H9 (cell line): ENCODE measurements at regions not wholly inside any gene's neighbourhood (a gene's known extent, or its start where the extent isn't known, plus 50 kb on each side); places are given as distances from the start of the nearest gene placed in this dataset.
A peak's percentile ranks its signal among the peaks of the same experiment; 100 is the strongest.

Experiments
- DNase-seq: peaks from one replicate; pipeline ENCODE4 v3.0.0-alpha.2; 2017
- H2AFZ ChIP-seq: one replicate; pipeline ENCODE4 v1.6.1; 2013; ENCODE audit warnings: mild to moderate bottlenecking, low read length, control low read depth, moderate library complexity
- H2AK5ac ChIP-seq: 2 replicates; pipeline ENCODE4 v1.6.1; 2013; ENCODE audit warnings: low read length, control low read depth, mixed read lengths; ENCODE audit not compliant: insufficient read length
- H2BK120ac ChIP-seq: one replicate; pipeline ENCODE4 v1.6.1; 2013; ENCODE audit warnings: low read depth, mild to moderate bottlenecking, low read length, control low read depth, inconsistent platforms; ENCODE audit not compliant: poor library complexity, severe bottlenecking
- H2BK12ac ChIP-seq: 2 replicates; pipeline ENCODE4 v1.6.1; 2013; ENCODE audit warnings: low read length, control low read depth, mixed read lengths, low read depth; ENCODE audit not compliant: insufficient read length
- H2BK15ac ChIP-seq: 2 replicates; pipeline ENCODE4 v1.6.1; 2013; ENCODE audit warnings: low read depth, low read length, control low read depth
- H2BK20ac ChIP-seq: one replicate; pipeline ENCODE4 v1.6.1; 2013; ENCODE audit warnings: low read depth, mild to moderate bottlenecking, low read length, control low read depth, inconsistent platforms; ENCODE audit not compliant: poor library complexity, severe bottlenecking
- H2BK5ac ChIP-seq: 2 replicates; pipeline ENCODE4 v1.6.1; 2013; ENCODE audit warnings: low read length, control low read depth, mixed read lengths; ENCODE audit not compliant: insufficient read length
- H3K14ac ChIP-seq: 2 replicates; pipeline ENCODE4 v1.6.1; 2013; ENCODE audit warnings: low read length, control low read depth; ENCODE audit not compliant: insufficient read depth
- H3K18ac ChIP-seq: 2 replicates; pipeline ENCODE4 v1.6.1; 2013; ENCODE audit warnings: low read depth, mild to moderate bottlenecking, mixed read lengths, low read length, control low read depth; ENCODE audit not compliant: insufficient read length
- H3K23ac ChIP-seq: 2 replicates; pipeline ENCODE4 v1.6.1; 2013; ENCODE audit warnings: low read length, control low read depth, mixed read lengths, low read depth; ENCODE audit not compliant: insufficient read length
- H3K23me2 ChIP-seq: 2 replicates; pipeline ENCODE4 v1.6.1; 2013; ENCODE audit warnings: low read depth, mild to moderate bottlenecking, mixed read lengths, low read length, control low read depth; ENCODE audit not compliant: insufficient read length, poor library complexity, severe bottlenecking
- H3K27ac ChIP-seq: 2 replicates; pipeline ENCODE4 v1.5.1; 2013; ENCODE audit warnings: low read length, control low read depth, mixed read lengths, low read depth; ENCODE audit not compliant: insufficient read length
- H3K27me3 ChIP-seq: 2 replicates; pipeline ENCODE4 v1.6.1; 2013; ENCODE audit warnings: low read length, control low read depth, inconsistent platforms; ENCODE audit not compliant: insufficient read depth
- H3K4ac ChIP-seq: 2 replicates; pipeline ENCODE4 v1.6.1; 2013; ENCODE audit warnings: low read depth, mild to moderate bottlenecking, control low read depth, inconsistent platforms, low read length, moderate library complexity
- H3K4me1 ChIP-seq: 2 replicates; pipeline ENCODE4 v1.6.1; 2013; ENCODE audit warnings: low read length, control low read depth, inconsistent platforms; ENCODE audit not compliant: insufficient read depth
- H3K4me2 ChIP-seq: 2 replicates; pipeline ENCODE4 v1.6.1; 2013; ENCODE audit warnings: low read length, control low read depth, mixed read lengths; ENCODE audit not compliant: insufficient read length, insufficient read depth
- H3K56ac ChIP-seq: 2 replicates; pipeline ENCODE4 v1.6.1; 2013; ENCODE audit warnings: low read depth, mild to moderate bottlenecking, mixed read lengths, low read length, control low read depth; ENCODE audit not compliant: insufficient read length
- H3K79me1 ChIP-seq: 2 replicates; pipeline ENCODE4 v1.6.1; 2013; ENCODE audit warnings: low read depth, mild to moderate bottlenecking, moderate library complexity, low read length, control low read depth, inconsistent platforms; ENCODE audit not compliant: insufficient read depth, poor library complexity, severe bottlenecking
- H3K79me2 ChIP-seq: 2 replicates; pipeline ENCODE4 v1.6.1; 2013; ENCODE audit warnings: low read length, control low read depth, inconsistent platforms; ENCODE audit not compliant: insufficient read depth
- H3K9ac ChIP-seq: 2 replicates; pipeline ENCODE4 v1.6.1; 2013; ENCODE audit warnings: low read length, control low read depth, mixed read lengths; ENCODE audit not compliant: insufficient read length; ENCODE audit errors: extremely low read depth
- H3K9me3 ChIP-seq: one replicate; pipeline ENCODE4 v1.6.1; 2013; ENCODE audit warnings: low read depth, low read length, inconsistent platforms; ENCODE audit not compliant: control insufficient read depth
- H3T11ph ChIP-seq: one replicate; pipeline ENCODE4 v1.6.1; 2013; ENCODE audit warnings: mild to moderate bottlenecking, low read length, control low read depth, inconsistent platforms
- H4K20me1 ChIP-seq: one replicate; pipeline ENCODE4 v1.6.1; 2013; ENCODE audit not compliant: control insufficient read depth, insufficient read length, insufficient read depth
- H4K5ac ChIP-seq: 2 replicates; pipeline ENCODE4 v1.6.1; 2013; ENCODE audit warnings: low read depth, mild to moderate bottlenecking, mixed read lengths, low read length, control low read depth; ENCODE audit not compliant: insufficient read length
- H4K8ac ChIP-seq: replicated peaks from 2 replicates; pipeline ENCODE4 v1.6.1; 2013; ENCODE audit warnings: low read length, control low read depth, mixed read lengths, low read depth; ENCODE audit not compliant: insufficient read length
- H4K91ac ChIP-seq: 2 replicates; pipeline ENCODE4 v1.6.1; 2013; ENCODE audit warnings: low read depth, mild to moderate bottlenecking, moderate library complexity, mixed read lengths, low read length, control low read depth; ENCODE audit not compliant: insufficient read length
- H3K27ac Mint-ChIP-seq, 3 experiments: 2 replicates in 2 of 3; 3 replicates in 1 of 3; pipeline ENCODE4 v1.8.0; 2020 to 2021; ENCODE audit warnings: mixed read lengths in 3 of 3, mild to moderate bottlenecking in 1 of 3, moderate library complexity in 1 of 3
- H3K27me3 Mint-ChIP-seq: 2 replicates; pipeline ENCODE4 v1.8.0; 2021; ENCODE audit warnings: low read depth, mild to moderate bottlenecking, moderate library complexity, mixed read lengths
- H3K36me3 Mint-ChIP-seq, 3 experiments: 2 replicates in 2 of 3; 3 replicates in 1 of 3; pipeline ENCODE4 v1.8.0; 2020 to 2021; ENCODE audit warnings: low read depth in 3 of 3, mixed read lengths in 3 of 3; ENCODE audit not compliant: insufficient read depth in 1 of 3
- H3K4me1 Mint-ChIP-seq, 2 experiments: 2 replicates each; pipeline ENCODE4 v1.8.0; 2020; ENCODE audit warnings: mixed read lengths in 2 of 2
- H3K4me3 Mint-ChIP-seq, 2 experiments: 2 replicates in 1 of 2; 3 replicates in 1 of 2; pipeline ENCODE4 v1.8.0; 2020 to 2021; ENCODE audit warnings: mild to moderate bottlenecking in 2 of 2, mixed read lengths in 2 of 2, moderate library complexity in 1 of 2
- H3K9me3 Mint-ChIP-seq, 2 experiments: 2 replicates in 1 of 2; 3 replicates in 1 of 2; pipeline ENCODE4 v1.8.0; 2020; ENCODE audit warnings: mild to moderate bottlenecking in 2 of 2, mixed read lengths in 2 of 2, moderate library complexity in 1 of 2
- CTCF ChIP-seq: fragments of 200-600 bp; sonication (generic); conservative IDR thresholded peaks from 3 replicates; pipeline ENCODE4 v1.8.0; 2021; ENCODE audit warnings: antibody characterized with exemption, mild to moderate bottlenecking
- WGBS: extraction: QIAGEN DNeasy Blood & Tissue Kit; methylation state at CpG from one replicate; pipeline ENCODE4 v1.1.7; 2013; ENCODE audit warnings: missing lambda C conversion rate, low lambda C conversion rate, mixed read lengths; ENCODE audit not compliant: insufficient read length; ENCODE audit errors: extremely low coverage; 5-methylcytosine and 5-hydroxymethylcytosine counted together

- no peak overlapping the region for H3K18ac ChIP-seq
- H3K9me3 ChIP-seq: no peaks in the 10 kb centered on the region
- no peak overlapping the region for H4K91ac ChIP-seq
- H3K56ac ChIP-seq: no peak overlapping the region
- H4K20me1 ChIP-seq: no peaks in the 10 kb centered on the region
- H4K5ac ChIP-seq: no peak overlapping the region
- no peak overlapping the region for H4K8ac ChIP-seq
- no peaks in the 10 kb centered on the region for H3K79me1 ChIP-seq
- Mint-ChIP-seq H3K4me1 (peaks cover 3 to 5% of the 10 kb centered on the region in 2 experiments), H3K27me3 (peaks cover 8% of the 10 kb centered on the region), H3K36me3 (no peaks in the 10 kb centered on the region), H3K4me3 (no peak overlapping the region), H3K9me3 (0 out of 5 replicates have a peak, but pooled peaks cover 0 to 3% of the 10 kb centered on the region in 2 experiments), H3K27ac (peak overlapping the region in 1 of 3 experiments; percentile 68; a peak in 2 of 7 replicates)
- no peak overlapping the region for H3K23ac ChIP-seq
- H3K23me2 ChIP-seq: no peaks in the 10 kb centered on the region
- H3K9ac ChIP-seq: no peak overlapping the region
- H2BK12ac ChIP-seq: no peak overlapping the region
- no peak overlapping the region for H2AFZ ChIP-seq
- H3K4ac ChIP-seq: no peak overlapping the region
- no peak overlapping the region for H2BK120ac ChIP-seq
- no CpG with 5 or more reads among the region's 16 CpGs for WGBS
- DNase-seq: peak; percentile 30
- TF ChIP-seq CTCF: peak; percentile 20; the same call in 1 of the 3 replicates
- H3K79me2 ChIP-seq: no peaks in the 10 kb centered on the region
- H3K27me3 ChIP-seq: no peaks in the 10 kb centered on the region
- H2BK5ac ChIP-seq: no peak overlapping the region
- H3K4me1 ChIP-seq: no peaks in the 10 kb centered on the region
- no peak overlapping the region for H2BK15ac ChIP-seq
- no peak overlapping the region for H3K27ac ChIP-seq
- no peak overlapping the region for H3T11ph ChIP-seq
- no peak overlapping the region for H2AK5ac ChIP-seq
- no peak overlapping the region for H3K4me2 ChIP-seq
- H2BK20ac ChIP-seq: no peak overlapping the region
- no peak overlapping the region; the same call in 1 of the 2 replicates for H3K14ac ChIP-seq
Observed at GRCh38 chr9:135229701-135230385, 142.4 kb downstream of the OLFM1 start.
